ENCODE measurements at regions not wholly inside any gene's neighbourhood (a gene's known extent, or its start where the extent isn't known, plus 50 kb on each side); places are given as distances from the start of the nearest gene placed in this dataset.

DNA sequence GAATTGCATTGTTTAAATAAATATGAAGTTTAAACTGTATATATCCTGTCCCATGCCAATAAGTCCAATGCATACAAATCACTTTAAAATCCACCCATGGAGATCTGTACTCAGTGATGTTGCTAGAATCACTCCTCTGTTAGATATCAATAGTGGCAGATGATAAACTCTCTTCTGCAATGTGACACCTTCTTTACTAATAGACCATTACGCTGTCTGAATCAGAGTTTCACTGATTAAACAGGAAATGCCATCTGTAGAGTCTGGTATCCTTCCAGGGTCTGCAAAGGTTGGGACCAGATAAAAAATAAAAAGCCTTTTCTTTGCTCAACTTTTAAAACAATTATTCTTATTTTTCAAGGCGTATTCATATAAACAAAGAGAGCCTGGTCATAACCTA, 134.5 kb downstream of the EDN3 start:
- no peak for TF ChIP-seq POLR2A (IDR thresholded peaks at IDR 0.05)
- TF ChIP-seq, protein P1, sequence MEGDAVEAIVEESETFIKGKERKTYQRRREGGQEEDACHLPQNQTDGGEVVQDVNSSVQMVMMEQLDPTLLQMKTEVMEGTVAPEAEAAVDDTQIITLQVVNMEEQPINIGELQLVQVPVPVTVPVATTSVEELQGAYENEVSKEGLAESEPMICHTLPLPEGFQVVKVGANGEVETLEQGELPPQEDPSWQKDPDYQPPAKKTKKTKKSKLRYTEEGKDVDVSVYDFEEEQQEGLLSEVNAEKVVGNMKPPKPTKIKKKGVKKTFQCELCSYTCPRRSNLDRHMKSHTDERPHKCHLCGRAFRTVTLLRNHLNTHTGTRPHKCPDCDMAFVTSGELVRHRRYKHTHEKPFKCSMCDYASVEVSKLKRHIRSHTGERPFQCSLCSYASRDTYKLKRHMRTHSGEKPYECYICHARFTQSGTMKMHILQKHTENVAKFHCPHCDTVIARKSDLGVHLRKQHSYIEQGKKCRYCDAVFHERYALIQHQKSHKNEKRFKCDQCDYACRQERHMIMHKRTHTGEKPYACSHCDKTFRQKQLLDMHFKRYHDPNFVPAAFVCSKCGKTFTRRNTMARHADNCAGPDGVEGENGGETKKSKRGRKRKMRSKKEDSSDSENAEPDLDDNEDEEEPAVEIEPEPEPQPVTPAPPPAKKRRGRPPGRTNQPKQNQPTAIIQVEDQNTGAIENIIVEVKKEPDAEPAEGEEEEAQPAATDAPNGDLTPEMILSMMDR (IDR thresholded peaks at IDR 0.05), result no peak

Data from testis (tissue), 2 donors.